ENCODE measurements at regions not wholly inside any gene's neighbourhood (a gene's known extent, or its start where the extent isn't known, plus 50 kb on each side); places are given as distances from the start of the nearest gene placed in this dataset.
"Not testable (repeated sequence)": the region's sequence is repeated elsewhere in the genome, so short reads cannot be mapped to it uniquely, and the experiment has no call there.

DNA sequence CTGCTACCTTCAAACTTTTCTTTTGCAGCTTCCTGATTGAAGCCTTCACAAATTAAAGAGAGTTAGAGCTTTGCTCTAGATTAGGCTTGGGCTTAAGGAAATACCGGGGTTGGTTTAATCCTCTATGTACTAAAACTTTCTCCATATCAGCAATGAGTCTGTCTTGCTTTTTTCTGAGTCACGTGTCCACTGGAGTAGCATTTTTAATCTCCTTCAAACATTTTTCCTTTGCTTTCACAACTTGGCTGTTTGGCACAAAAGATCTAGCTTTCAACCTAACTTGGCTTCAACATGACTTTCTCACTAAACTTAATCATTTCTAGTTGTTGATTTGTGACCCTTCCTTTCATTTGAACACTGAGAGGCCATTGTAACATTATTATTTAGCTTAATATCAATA is 261.6 kb downstream of the PLK2 start:
- no peak for DNase-seq

GRCh38 chr5:58197875-58198274 is 262.0 kb downstream of the PLK2 start:
- no peak for DNase-seq

DNA sequence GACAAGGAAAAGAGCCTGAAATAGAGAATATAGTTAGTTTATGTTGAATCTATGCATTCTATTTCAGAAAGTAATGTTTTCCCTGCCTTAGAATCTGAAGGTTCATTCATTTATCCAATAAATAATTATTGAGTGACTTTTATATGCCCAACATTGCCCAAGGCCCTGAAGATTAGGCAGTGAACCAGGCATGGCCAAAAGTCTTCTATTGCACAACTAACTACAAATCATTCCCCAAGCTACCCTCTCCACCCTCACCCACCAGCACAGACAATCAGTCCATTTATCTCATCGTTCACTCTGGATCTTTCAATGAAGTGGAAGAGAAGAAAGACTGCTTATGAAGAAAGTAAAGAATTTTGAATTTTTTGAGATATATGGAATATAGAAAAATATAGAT is 268.4 kb downstream of the PLK2 start:
- DNase-seq: no peak

DNA sequence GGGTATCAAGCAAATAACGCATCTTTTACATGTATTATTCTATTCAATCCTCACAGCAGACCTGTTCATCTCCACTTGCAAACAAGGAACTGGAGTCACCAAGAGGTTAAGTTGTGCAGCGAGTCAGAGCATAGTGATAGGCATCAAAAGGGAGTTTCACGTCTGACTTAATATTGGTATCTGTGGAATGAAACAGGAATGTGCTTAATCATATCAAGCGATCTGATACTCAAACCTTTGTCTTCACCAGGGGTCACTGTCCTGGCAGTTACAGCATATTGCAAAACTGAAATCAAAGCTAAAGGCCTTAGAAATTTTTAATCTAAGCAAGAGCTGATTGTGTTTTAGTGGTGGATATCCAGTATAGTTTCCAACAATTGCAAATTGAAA is 271.6 kb downstream of the PLK2 start:
- DNase-seq: peak; percentile 64

GRCh38 chr5:58187432-58188261 is 272.2 kb downstream of the PLK2 start:
- DNase-seq: no peak

- DNase-seq: no peak
Observed at GRCh38 chr5:58185801-58186200, 274.1 kb downstream of the PLK2 start.

- DNase-seq: no peak
Observed at GRCh38 chr5:58185397-58185796, 274.5 kb downstream of the PLK2 start.

GRCh38 chr5:58184910-58185309 is 275.0 kb downstream of the PLK2 start:
- no peak for DNase-seq

- DNase-seq: peak; percentile 42
Observed at GRCh38 chr5:58183786-58184085, 276.1 kb downstream of the PLK2 start.

DNA sequence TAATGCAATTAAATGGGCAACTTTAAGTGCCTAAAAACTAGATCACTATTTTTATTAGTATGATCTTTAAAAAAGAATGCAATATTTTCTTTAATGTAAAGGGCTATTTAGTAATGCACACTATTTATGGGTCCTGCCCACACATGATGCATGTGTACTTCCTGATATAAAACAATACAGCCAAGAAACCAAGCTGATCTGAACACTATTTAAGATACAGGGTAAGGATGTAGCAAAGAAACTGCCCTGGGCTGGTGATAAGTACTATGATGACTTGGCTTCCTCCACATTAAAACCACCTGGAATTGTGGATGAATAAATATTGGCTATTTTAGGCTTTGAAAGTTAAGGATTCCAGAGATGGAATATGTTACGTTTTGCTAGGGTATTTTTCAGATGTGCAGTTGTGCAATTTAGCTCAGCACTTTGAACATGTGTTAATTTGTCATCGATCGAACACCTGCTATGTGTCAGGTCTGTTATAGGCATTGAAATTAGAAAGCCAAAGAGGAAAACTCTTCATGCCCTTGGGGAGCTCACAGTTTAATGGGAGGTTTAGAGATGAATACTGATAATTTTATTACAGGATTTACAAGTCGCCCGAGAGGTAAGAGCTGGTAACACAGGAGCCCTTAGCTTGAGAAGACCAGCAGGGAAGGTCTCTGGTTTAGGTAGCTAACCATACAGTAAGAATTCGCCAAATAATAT is 276.7 kb downstream of the PLK2 start:
- DNase-seq: no peak

DNA sequence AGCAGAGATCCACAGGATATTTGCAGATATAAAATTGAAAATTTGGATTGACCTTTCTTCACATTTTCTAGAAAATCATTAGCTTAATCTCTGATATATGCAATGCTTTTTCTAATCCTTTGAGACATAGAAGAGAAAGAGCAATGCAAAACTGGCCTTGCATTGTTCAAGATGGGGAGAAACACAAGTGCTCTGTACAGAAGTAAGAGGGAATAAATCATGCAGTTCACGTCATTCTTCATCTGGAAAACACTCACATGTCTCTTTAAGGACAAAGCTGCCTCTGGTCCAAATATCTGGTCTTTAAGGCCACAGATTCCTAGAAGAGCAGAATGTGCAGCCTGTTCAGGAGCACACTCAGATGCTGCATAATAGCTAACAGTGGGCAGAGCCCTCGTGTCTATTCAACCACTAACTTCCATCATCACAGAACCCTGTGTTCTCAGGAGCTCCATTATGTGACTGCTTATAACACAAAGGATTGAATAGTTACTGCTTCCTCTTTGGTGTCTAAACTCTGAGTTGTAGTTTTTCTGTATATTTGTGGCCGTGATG is 277.5 kb downstream of the PLK2 start:
- peak; percentile 33 for DNase-seq

DNA sequence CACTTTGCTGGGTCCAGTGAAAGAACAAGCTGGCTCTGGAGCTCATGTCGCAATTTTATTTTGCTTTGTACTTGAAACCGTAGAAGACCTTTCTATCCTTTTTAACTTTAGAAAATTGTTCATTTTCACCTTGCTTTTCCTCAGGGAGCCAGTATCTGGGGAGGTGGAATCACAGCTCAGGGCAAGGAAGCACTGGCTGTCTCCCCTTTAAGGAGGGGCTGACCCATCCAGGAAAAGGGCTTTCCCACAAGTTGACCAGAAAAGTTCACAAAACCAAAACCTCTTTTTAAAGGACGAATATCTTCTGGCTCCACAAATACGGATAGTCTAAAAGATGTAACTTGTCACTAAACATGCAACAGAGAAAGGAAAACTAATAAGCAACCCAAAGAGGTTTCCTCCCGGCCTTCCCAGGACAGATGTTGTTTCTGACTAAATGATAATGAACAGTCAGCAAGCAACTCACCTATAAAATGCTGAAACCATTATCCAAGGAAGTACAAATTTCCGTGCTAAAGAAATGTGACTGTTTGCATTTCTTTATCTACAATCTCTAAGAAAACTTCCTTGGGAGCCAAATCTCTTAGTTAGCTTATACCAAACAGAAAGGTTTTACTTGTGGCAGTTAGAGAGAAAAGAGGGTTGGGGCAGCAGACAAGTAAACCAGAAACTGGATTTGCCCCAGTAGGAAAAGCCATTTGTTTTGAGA is 278.2 kb downstream of the PLK2 start:
- no peak for DNase-seq

GRCh38 chr5:58172946-58173345 is 286.9 kb downstream of the PLK2 start:
- DNase-seq: no peak

DNA sequence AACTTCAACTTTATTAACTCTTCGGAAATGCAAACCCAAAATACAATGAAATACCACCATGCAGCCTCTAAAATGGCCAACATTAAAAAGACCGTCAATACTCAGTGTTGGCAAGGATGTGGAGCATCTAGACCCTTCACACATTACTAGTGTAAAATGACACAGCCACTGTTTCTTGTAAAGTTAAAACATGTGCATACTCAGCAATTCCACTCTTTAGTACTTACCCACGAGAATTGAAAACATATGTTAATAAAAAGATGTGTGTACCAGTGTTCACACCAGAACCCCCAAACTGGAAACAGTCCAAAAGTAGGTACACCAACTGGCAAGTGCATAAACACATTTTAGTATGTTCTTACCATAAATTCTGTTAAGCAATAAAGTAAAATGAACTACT is 294.7 kb downstream of the PLK2 start:
- no peak for DNase-seq

- DNase-seq: not testable (repeated sequence)
Observed at GRCh38 chr5:58161889-58162288, 298.0 kb downstream of the PLK2 start.

- DNase-seq: peak; percentile 78
Observed at GRCh38 chr5:58156973-58157701, 302.7 kb downstream of the PLK2 start.

DNA sequence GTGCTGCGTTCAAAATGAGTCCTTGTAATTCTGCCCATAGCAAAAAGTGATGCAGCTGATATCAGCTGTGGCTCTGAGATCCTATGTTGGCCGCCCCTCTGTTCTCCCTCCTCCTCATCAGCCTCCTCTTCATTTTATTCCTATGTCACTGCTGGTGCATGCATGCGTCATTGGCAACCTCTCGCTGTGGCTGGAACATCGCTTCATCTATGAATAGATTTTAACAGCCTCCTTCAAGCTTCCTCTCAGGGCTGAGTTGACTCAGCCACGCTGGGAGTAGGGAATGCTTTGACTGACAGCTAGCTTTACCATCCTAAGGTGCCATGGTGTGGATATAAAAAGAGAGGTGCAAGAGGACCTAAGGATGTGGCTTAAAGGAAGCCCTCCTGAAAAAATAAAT is 303.5 kb downstream of the PLK2 start:
- peak; percentile 57 for DNase-seq

DNA sequence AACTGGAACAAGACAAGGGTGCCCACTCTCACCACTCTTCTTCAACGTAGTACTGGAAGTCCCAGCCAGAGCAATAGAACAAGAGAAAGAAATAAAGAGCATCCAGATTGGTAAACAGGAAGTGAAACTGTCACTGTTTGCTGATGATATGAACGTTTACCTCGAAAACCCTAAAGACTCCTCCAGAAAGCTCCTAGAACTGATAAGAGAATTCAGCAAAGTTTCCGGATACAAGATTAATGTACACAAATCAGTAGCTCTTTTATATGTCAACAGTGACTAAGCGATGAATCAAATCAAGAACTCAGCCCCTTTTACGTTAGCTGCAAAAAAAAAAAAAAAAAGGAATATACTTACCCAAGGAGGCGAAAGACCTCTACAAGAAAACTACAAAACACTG is 306.6 kb downstream of the PLK2 start:
- no peak for DNase-seq

GRCh38 chr5:58151414-58151813 is 308.5 kb downstream of the PLK2 start:
- no peak for DNase-seq

DNA sequence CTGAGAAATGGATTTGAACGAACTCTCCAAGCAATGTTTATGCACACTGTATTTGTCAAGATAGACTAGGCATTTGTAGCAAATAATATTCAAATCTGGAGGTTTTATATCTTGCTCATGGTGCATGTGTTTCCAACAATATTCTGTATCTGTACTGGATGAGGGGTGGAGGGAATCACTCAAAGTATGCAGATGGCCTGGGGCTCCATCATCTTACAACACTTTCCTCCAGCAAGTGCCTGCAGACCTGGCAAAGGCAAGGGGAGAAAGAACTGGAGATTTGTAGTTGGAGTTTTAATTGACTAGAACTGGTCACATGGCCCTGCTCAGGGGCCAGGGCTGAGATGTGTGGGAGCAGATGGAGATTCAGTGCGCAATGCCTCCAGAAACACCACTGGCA is 309.0 kb downstream of the PLK2 start:
- no peak for DNase-seq

- DNase-seq: no peak
Observed at GRCh38 chr5:58149746-58150145, 310.1 kb downstream of the PLK2 start.

DNA sequence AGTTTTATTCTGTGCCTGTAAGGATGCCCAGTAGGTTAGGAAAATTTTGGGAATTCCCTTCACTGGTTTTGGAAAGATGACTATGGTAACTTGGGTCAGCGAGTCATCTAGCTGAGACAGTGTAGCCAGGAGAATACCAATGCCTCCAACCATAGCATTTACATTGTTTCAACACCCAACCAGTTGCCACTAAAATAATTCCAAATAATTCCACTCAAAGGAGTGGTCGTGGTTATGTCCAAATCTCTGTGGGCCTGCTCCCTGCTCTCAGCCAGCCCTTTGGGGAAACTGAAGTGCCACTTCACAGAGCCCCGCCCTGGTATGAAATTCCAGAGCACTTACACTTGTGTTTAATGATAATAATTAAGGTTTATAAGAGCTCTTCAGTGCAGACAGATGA is 310.5 kb downstream of the PLK2 start:
- no peak for DNase-seq

DNA sequence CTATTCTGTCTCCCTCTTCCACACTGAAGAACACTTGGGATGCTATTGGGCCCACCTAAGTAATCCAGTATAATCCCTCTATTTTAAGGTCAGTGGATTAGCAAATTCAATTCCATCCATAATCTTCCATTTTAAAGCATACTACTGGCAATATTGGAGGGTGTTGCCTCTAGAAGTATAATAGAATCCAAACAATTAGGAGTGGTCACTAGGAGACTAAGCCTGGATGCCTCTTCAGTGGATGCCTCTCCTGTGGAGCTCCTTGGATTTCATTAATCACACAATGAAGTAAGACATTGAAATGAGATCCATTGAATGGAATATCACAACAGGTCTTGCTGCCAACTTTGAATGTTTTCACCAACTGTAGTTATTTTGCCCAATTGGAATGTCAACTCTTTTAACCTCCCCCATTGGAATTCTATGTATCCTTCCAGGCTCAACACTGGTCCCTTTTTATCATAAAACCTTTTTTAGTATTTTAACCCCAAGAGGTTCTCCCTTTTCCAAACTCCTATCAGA is 311.6 kb downstream of the PLK2 start:
- DNase-seq: no peak
